H9 (cell line): ENCODE measurements at regions not wholly inside any gene's neighbourhood (a gene's known extent, or its start where the extent isn't known, plus 50 kb on each side); places are given as distances from the start of the nearest gene placed in this dataset.
"Not testable (repeated sequence)": the region's sequence is repeated elsewhere in the genome, so short reads cannot be mapped to it uniquely, and the experiment has no call there.

Experiments
- DNase-seq: peaks from one replicate; pipeline ENCODE4 v3.0.0-alpha.2; 2017
- H2AFZ ChIP-seq: one replicate; pipeline ENCODE4 v1.6.1; 2013; ENCODE audit warnings: mild to moderate bottlenecking, low read length, control low read depth, moderate library complexity
- H2AK5ac ChIP-seq: 2 replicates; pipeline ENCODE4 v1.6.1; 2013; ENCODE audit warnings: low read length, control low read depth, mixed read lengths; ENCODE audit not compliant: insufficient read length
- H2BK120ac ChIP-seq: one replicate; pipeline ENCODE4 v1.6.1; 2013; ENCODE audit warnings: low read depth, mild to moderate bottlenecking, low read length, control low read depth, inconsistent platforms; ENCODE audit not compliant: poor library complexity, severe bottlenecking
- H2BK12ac ChIP-seq: 2 replicates; pipeline ENCODE4 v1.6.1; 2013; ENCODE audit warnings: low read length, control low read depth, mixed read lengths, low read depth; ENCODE audit not compliant: insufficient read length
- H2BK15ac ChIP-seq: 2 replicates; pipeline ENCODE4 v1.6.1; 2013; ENCODE audit warnings: low read depth, low read length, control low read depth
- H2BK20ac ChIP-seq: one replicate; pipeline ENCODE4 v1.6.1; 2013; ENCODE audit warnings: low read depth, mild to moderate bottlenecking, low read length, control low read depth, inconsistent platforms; ENCODE audit not compliant: poor library complexity, severe bottlenecking
- H2BK5ac ChIP-seq: 2 replicates; pipeline ENCODE4 v1.6.1; 2013; ENCODE audit warnings: low read length, control low read depth, mixed read lengths; ENCODE audit not compliant: insufficient read length
- H3K14ac ChIP-seq: 2 replicates; pipeline ENCODE4 v1.6.1; 2013; ENCODE audit warnings: low read length, control low read depth; ENCODE audit not compliant: insufficient read depth
- H3K18ac ChIP-seq: 2 replicates; pipeline ENCODE4 v1.6.1; 2013; ENCODE audit warnings: low read depth, mild to moderate bottlenecking, mixed read lengths, low read length, control low read depth; ENCODE audit not compliant: insufficient read length
- H3K23ac ChIP-seq: 2 replicates; pipeline ENCODE4 v1.6.1; 2013; ENCODE audit warnings: low read length, control low read depth, mixed read lengths, low read depth; ENCODE audit not compliant: insufficient read length
- H3K23me2 ChIP-seq: 2 replicates; pipeline ENCODE4 v1.6.1; 2013; ENCODE audit warnings: low read depth, mild to moderate bottlenecking, mixed read lengths, low read length, control low read depth; ENCODE audit not compliant: insufficient read length, poor library complexity, severe bottlenecking
- H3K27ac ChIP-seq: 2 replicates; pipeline ENCODE4 v1.5.1; 2013; ENCODE audit warnings: low read length, control low read depth, mixed read lengths, low read depth; ENCODE audit not compliant: insufficient read length
- H3K27me3 ChIP-seq: 2 replicates; pipeline ENCODE4 v1.6.1; 2013; ENCODE audit warnings: low read length, control low read depth, inconsistent platforms; ENCODE audit not compliant: insufficient read depth
- H3K4ac ChIP-seq: 2 replicates; pipeline ENCODE4 v1.6.1; 2013; ENCODE audit warnings: low read depth, mild to moderate bottlenecking, control low read depth, inconsistent platforms, low read length, moderate library complexity
- H3K4me1 ChIP-seq: 2 replicates; pipeline ENCODE4 v1.6.1; 2013; ENCODE audit warnings: low read length, control low read depth, inconsistent platforms; ENCODE audit not compliant: insufficient read depth
- H3K4me2 ChIP-seq: 2 replicates; pipeline ENCODE4 v1.6.1; 2013; ENCODE audit warnings: low read length, control low read depth, mixed read lengths; ENCODE audit not compliant: insufficient read length, insufficient read depth
- H3K56ac ChIP-seq: 2 replicates; pipeline ENCODE4 v1.6.1; 2013; ENCODE audit warnings: low read depth, mild to moderate bottlenecking, mixed read lengths, low read length, control low read depth; ENCODE audit not compliant: insufficient read length
- H3K79me1 ChIP-seq: 2 replicates; pipeline ENCODE4 v1.6.1; 2013; ENCODE audit warnings: low read depth, mild to moderate bottlenecking, moderate library complexity, low read length, control low read depth, inconsistent platforms; ENCODE audit not compliant: insufficient read depth, poor library complexity, severe bottlenecking
- H3K79me2 ChIP-seq: 2 replicates; pipeline ENCODE4 v1.6.1; 2013; ENCODE audit warnings: low read length, control low read depth, inconsistent platforms; ENCODE audit not compliant: insufficient read depth
- H3K9ac ChIP-seq: 2 replicates; pipeline ENCODE4 v1.6.1; 2013; ENCODE audit warnings: low read length, control low read depth, mixed read lengths; ENCODE audit not compliant: insufficient read length; ENCODE audit errors: extremely low read depth
- H3K9me3 ChIP-seq: one replicate; pipeline ENCODE4 v1.6.1; 2013; ENCODE audit warnings: low read depth, low read length, inconsistent platforms; ENCODE audit not compliant: control insufficient read depth
- H3T11ph ChIP-seq: one replicate; pipeline ENCODE4 v1.6.1; 2013; ENCODE audit warnings: mild to moderate bottlenecking, low read length, control low read depth, inconsistent platforms
- H4K20me1 ChIP-seq: one replicate; pipeline ENCODE4 v1.6.1; 2013; ENCODE audit not compliant: control insufficient read depth, insufficient read length, insufficient read depth
- H4K5ac ChIP-seq: 2 replicates; pipeline ENCODE4 v1.6.1; 2013; ENCODE audit warnings: low read depth, mild to moderate bottlenecking, mixed read lengths, low read length, control low read depth; ENCODE audit not compliant: insufficient read length
- H4K8ac ChIP-seq: replicated peaks from 2 replicates; pipeline ENCODE4 v1.6.1; 2013; ENCODE audit warnings: low read length, control low read depth, mixed read lengths, low read depth; ENCODE audit not compliant: insufficient read length
- H4K91ac ChIP-seq: 2 replicates; pipeline ENCODE4 v1.6.1; 2013; ENCODE audit warnings: low read depth, mild to moderate bottlenecking, moderate library complexity, mixed read lengths, low read length, control low read depth; ENCODE audit not compliant: insufficient read length
- H3K27ac Mint-ChIP-seq, 3 experiments: 2 replicates in 2 of 3; 3 replicates in 1 of 3; pipeline ENCODE4 v1.8.0; 2020 to 2021; ENCODE audit warnings: mixed read lengths in 3 of 3, mild to moderate bottlenecking in 1 of 3, moderate library complexity in 1 of 3
- H3K27me3 Mint-ChIP-seq: 2 replicates; pipeline ENCODE4 v1.8.0; 2021; ENCODE audit warnings: low read depth, mild to moderate bottlenecking, moderate library complexity, mixed read lengths
- H3K36me3 Mint-ChIP-seq, 3 experiments: 2 replicates in 2 of 3; 3 replicates in 1 of 3; pipeline ENCODE4 v1.8.0; 2020 to 2021; ENCODE audit warnings: low read depth in 3 of 3, mixed read lengths in 3 of 3; ENCODE audit not compliant: insufficient read depth in 1 of 3
- H3K4me1 Mint-ChIP-seq, 2 experiments: 2 replicates each; pipeline ENCODE4 v1.8.0; 2020; ENCODE audit warnings: mixed read lengths in 2 of 2
- H3K4me3 Mint-ChIP-seq, 2 experiments: 2 replicates in 1 of 2; 3 replicates in 1 of 2; pipeline ENCODE4 v1.8.0; 2020 to 2021; ENCODE audit warnings: mild to moderate bottlenecking in 2 of 2, mixed read lengths in 2 of 2, moderate library complexity in 1 of 2
- H3K9me3 Mint-ChIP-seq, 2 experiments: 2 replicates in 1 of 2; 3 replicates in 1 of 2; pipeline ENCODE4 v1.8.0; 2020; ENCODE audit warnings: mild to moderate bottlenecking in 2 of 2, mixed read lengths in 2 of 2, moderate library complexity in 1 of 2
- WGBS: extraction: QIAGEN DNeasy Blood & Tissue Kit; methylation state at CpG from one replicate; pipeline ENCODE4 v1.1.7; 2013; ENCODE audit warnings: missing lambda C conversion rate, low lambda C conversion rate, mixed read lengths; ENCODE audit not compliant: insufficient read length; ENCODE audit errors: extremely low coverage; 5-methylcytosine and 5-hydroxymethylcytosine counted together

DNA sequence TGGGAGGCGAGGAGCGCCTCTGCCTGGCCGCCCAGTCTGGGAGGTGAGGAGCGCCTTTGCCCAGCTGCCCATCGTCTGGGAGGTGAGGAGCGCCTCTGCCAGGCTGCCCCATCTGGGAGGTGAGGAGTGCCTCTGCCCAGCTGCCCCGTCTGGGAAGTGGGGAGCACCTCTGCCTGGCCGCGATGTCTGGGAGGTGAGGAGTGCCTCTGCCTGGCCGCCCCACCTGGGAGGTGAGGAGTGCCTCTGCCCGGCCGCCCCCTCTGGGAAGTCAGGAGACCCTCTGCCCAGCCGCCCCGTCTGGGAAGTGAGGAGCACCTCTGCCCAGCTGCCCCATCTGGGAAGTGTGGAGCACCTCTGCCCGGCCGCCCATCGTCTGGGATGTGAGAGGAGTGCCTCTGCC, 229.0 kb upstream of the POTED start:
- not testable (repeated sequence) for DNase-seq, H3K18ac ChIP-seq, H2AFZ ChIP-seq, H3K79me2 ChIP-seq, H3K4me1 Mint-ChIP-seq, H2BK5ac ChIP-seq, H3K27me3 Mint-ChIP-seq, H3K27me3 ChIP-seq, H4K20me1 ChIP-seq, H3K4me2 ChIP-seq, H3K79me1 ChIP-seq, H3K9ac ChIP-seq, H3K36me3 Mint-ChIP-seq, H4K5ac ChIP-seq, H3K23me2 ChIP-seq, H3K4me1 ChIP-seq, H3K23ac ChIP-seq, H3K4ac ChIP-seq, H3K27ac Mint-ChIP-seq, H3T11ph ChIP-seq, H2BK20ac ChIP-seq, H2BK120ac ChIP-seq, H3K27ac ChIP-seq, H3K4me3 Mint-ChIP-seq, H4K91ac ChIP-seq, H3K14ac ChIP-seq, H2BK15ac ChIP-seq, H2AK5ac ChIP-seq, H3K56ac ChIP-seq, H3K9me3 ChIP-seq, H4K8ac ChIP-seq, H2BK12ac ChIP-seq
- H3K9me3 Mint-ChIP-seq = peaks cover 52 to 67% of the 10 kb centered on the region in 2 experiments
- no CpG with 5 or more reads among the region's 17 CpGs for WGBS

GRCh38 chr21:13384143-13384542, 225.4 kb upstream of the POTED start:
- not testable (repeated sequence) for H3K4me1 Mint-ChIP-seq, H2AK5ac ChIP-seq, H3K36me3 Mint-ChIP-seq, H3K23ac ChIP-seq, H4K20me1 ChIP-seq, H3K79me1 ChIP-seq, H3K27me3 ChIP-seq, H2BK20ac ChIP-seq, H3K14ac ChIP-seq, H3K4me2 ChIP-seq, H3K9ac ChIP-seq, H3K23me2 ChIP-seq, H3K79me2 ChIP-seq, H3K27ac Mint-ChIP-seq, H3K4ac ChIP-seq, H3T11ph ChIP-seq, H2BK120ac ChIP-seq, H3K4me1 ChIP-seq, H4K91ac ChIP-seq, H2BK15ac ChIP-seq, H3K9me3 ChIP-seq, H4K5ac ChIP-seq, H3K56ac ChIP-seq, H3K4me3 Mint-ChIP-seq, H3K27me3 Mint-ChIP-seq, H4K8ac ChIP-seq, H3K27ac ChIP-seq, DNase-seq, H2BK12ac ChIP-seq, H2BK5ac ChIP-seq, H2AFZ ChIP-seq, H3K18ac ChIP-seq
- no CpG with 5 or more reads among the region's 3 CpGs for WGBS
- H3K9me3 Mint-ChIP-seq = peaks cover 42 to 57% of the 10 kb centered on the region in 2 experiments

- not testable (repeated sequence) for H3K14ac ChIP-seq, H3K4me2 ChIP-seq, H4K91ac ChIP-seq, DNase-seq, H2AFZ ChIP-seq, H3K56ac ChIP-seq, H3K79me1 ChIP-seq, H3K27ac Mint-ChIP-seq, H2BK20ac ChIP-seq, H3K4me3 Mint-ChIP-seq, H2AK5ac ChIP-seq, H3K4ac ChIP-seq, H4K5ac ChIP-seq, H2BK5ac ChIP-seq, H3K4me1 Mint-ChIP-seq, H4K8ac ChIP-seq, H3K9ac ChIP-seq, H3K23ac ChIP-seq, H3K4me1 ChIP-seq, H2BK15ac ChIP-seq, H3T11ph ChIP-seq, H3K23me2 ChIP-seq, H3K27ac ChIP-seq, H3K27me3 Mint-ChIP-seq, H2BK12ac ChIP-seq, H3K18ac ChIP-seq, H4K20me1 ChIP-seq, H3K27me3 ChIP-seq, H3K79me2 ChIP-seq, H3K36me3 Mint-ChIP-seq, H2BK120ac ChIP-seq
- H3K9me3 ChIP-seq = peaks cover 24% of the 10 kb centered on the region
- H3K9me3 Mint-ChIP-seq = peaks cover 56 to 65% of the 10 kb centered on the region in 2 experiments
These were observed 200.4 kb upstream of the POTED start for GRCh38 chr21:13409184-13409583.
